ENCODE measurements at regions not wholly inside any gene's neighbourhood (a gene's known extent, or its start where the extent isn't known, plus 50 kb on each side); places are given as distances from the start of the nearest gene placed in this dataset.

DNA sequence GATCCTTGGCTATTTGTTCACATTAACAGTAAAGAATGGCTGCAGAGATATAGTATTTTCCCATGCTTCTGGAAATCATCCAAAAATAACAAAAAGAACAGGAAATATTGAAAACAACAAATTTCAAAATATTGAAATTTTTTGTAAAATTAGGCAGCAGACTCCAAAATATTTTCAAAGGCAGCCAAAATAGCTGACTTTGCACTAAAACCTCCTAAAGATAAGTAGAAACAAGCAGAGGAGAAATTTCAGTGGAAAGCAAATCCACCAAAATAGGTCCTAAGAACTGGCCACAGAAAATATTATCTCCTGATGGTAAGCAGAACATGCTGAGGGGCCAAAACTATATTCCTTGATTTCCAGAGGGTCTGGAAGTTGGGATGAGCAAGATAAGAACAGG is 456.3 kb upstream of the DMAC1 start:
- H3K27ac Mint-ChIP-seq: no peak overlapping the region
- no peak overlapping the region for H4K5ac ChIP-seq (ENCODE audit: insufficient read length, low read depth, low read length)
- no peak overlapping the region for H2BK12ac ChIP-seq (ENCODE audit: insufficient read length, low read depth, low read length)
- no peaks in the 10 kb centered on the region for H3K23me2 ChIP-seq (ENCODE audit: insufficient read length, low read depth, low read length, poor library complexity, severe bottlenecking)
- H2AFZ ChIP-seq (ENCODE audit: low read length): no peak overlapping the region
- no peak overlapping the region for H3K23ac ChIP-seq (ENCODE audit: insufficient read length, low read depth, low read length)
- no peak overlapping the region for H2BK15ac ChIP-seq (ENCODE audit: low read depth, low read length)
- no peak overlapping the region for H3K4me3 Mint-ChIP-seq
- TF ChIP-seq, protein P1, sequence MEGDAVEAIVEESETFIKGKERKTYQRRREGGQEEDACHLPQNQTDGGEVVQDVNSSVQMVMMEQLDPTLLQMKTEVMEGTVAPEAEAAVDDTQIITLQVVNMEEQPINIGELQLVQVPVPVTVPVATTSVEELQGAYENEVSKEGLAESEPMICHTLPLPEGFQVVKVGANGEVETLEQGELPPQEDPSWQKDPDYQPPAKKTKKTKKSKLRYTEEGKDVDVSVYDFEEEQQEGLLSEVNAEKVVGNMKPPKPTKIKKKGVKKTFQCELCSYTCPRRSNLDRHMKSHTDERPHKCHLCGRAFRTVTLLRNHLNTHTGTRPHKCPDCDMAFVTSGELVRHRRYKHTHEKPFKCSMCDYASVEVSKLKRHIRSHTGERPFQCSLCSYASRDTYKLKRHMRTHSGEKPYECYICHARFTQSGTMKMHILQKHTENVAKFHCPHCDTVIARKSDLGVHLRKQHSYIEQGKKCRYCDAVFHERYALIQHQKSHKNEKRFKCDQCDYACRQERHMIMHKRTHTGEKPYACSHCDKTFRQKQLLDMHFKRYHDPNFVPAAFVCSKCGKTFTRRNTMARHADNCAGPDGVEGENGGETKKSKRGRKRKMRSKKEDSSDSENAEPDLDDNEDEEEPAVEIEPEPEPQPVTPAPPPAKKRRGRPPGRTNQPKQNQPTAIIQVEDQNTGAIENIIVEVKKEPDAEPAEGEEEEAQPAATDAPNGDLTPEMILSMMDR (conservative IDR thresholded peaks at IDR 0.05): no peak
- no peaks in the 10 kb centered on the region for H4K20me1 ChIP-seq (ENCODE audit: control insufficient read depth, insufficient read depth, insufficient read length)
- no peak overlapping the region for H4K8ac ChIP-seq (replicated peaks; ENCODE audit: insufficient read length, low read depth, low read length)
- peaks cover 3 to 14% of the 10 kb centered on the region in 2 experiments; a peak in 3 of 4 replicates for H3K4me1 Mint-ChIP-seq
- H2BK5ac ChIP-seq (ENCODE audit: insufficient read length, low read length): no peak overlapping the region
- H2BK20ac ChIP-seq (ENCODE audit: low read depth, low read length, poor library complexity, severe bottlenecking): no peak overlapping the region
- H3K9me3 Mint-ChIP-seq: no peaks in the 10 kb centered on the region
- no peaks in the 10 kb centered on the region for H3K9me3 ChIP-seq (ENCODE audit: control insufficient read depth, low read depth, low read length)
- no peak overlapping the region for H3K27ac ChIP-seq (ENCODE audit: insufficient read length, low read depth, low read length)
- no peak overlapping the region for H3K56ac ChIP-seq (ENCODE audit: insufficient read length, low read depth, low read length)
- no peak overlapping the region for H3T11ph ChIP-seq (ENCODE audit: low read length)
- no peaks in the 10 kb centered on the region for H3K36me3 Mint-ChIP-seq (ENCODE audit: insufficient read depth in 1 of 3, low read depth in 3 of 3)
- no peaks in the 10 kb centered on the region for H3K27me3 Mint-ChIP-seq (ENCODE audit: low read depth)
- no peaks in the 10 kb centered on the region for H3K27me3 ChIP-seq (ENCODE audit: insufficient read depth, low read length)
- H2BK120ac ChIP-seq (ENCODE audit: low read depth, low read length, poor library complexity, severe bottlenecking): no peak overlapping the region
- no peak overlapping the region for H3K4me2 ChIP-seq (ENCODE audit: insufficient read depth, insufficient read length, low read length)
- H3K4me1 ChIP-seq (ENCODE audit: insufficient read depth, low read length): no peaks in the 10 kb centered on the region; the same call in 1 of the 2 replicates
- no peak overlapping the region for H2AK5ac ChIP-seq (ENCODE audit: insufficient read length, low read length)
- no peak overlapping the region for H4K91ac ChIP-seq (ENCODE audit: insufficient read length, low read depth, low read length)
- no peaks in the 10 kb centered on the region for H3K79me2 ChIP-seq (ENCODE audit: insufficient read depth, low read length)
- no peak overlapping the region for H3K18ac ChIP-seq (ENCODE audit: insufficient read length, low read depth, low read length)
- H3K79me1 ChIP-seq (ENCODE audit: insufficient read depth, low read depth, low read length, poor library complexity, severe bottlenecking): no peaks in the 10 kb centered on the region
- no peak overlapping the region for H3K14ac ChIP-seq (ENCODE audit: insufficient read depth, low read length)
- DNase-seq: no peak
- H3K9ac ChIP-seq (ENCODE audit: extremely low read depth, insufficient read length, low read length): no peak overlapping the region
- no peak overlapping the region for H3K4ac ChIP-seq (ENCODE audit: low read depth, low read length)

All from H9 (cell line).